NCI-H82 treated with DMSO at 0.1 percent for 48 hours (cell line): ENCODE measurements at regions not wholly inside any gene's neighbourhood (a gene's known extent, or its start where the extent isn't known, plus 50 kb on each side); places are given as distances from the start of the nearest gene placed in this dataset.
"Not testable (repeated sequence)": the region's sequence is repeated elsewhere in the genome, so short reads cannot be mapped to it uniquely, and the experiment has no call there.

Source experiments
- DNase-seq: peaks from one replicate; lab custom pipeline; 2025; ENCODE audit not compliant: unreplicated experiment; lab: John Stamatoyannopoulos, UW

DNA sequence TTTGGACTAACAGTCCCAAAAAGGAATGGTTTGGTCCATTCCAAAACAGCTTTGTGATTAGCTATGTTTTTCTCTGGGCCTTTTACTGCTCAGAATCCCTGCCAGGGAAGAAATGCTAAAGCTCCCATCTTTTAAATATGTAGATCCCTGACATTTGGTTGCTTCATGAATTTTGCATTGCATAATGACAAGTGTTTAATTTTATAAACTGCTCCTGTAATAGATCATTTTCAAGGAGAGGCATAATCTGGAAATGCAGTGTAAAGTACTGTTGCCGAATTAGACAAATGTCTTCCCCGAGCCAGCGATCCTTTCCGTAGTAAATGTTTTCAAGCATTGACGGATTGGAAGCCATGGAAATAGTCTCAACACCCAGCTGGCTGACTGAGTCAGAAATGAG, 291.3 kb upstream of the PRKD1 start:
- no peak for DNase-seq

DNA sequence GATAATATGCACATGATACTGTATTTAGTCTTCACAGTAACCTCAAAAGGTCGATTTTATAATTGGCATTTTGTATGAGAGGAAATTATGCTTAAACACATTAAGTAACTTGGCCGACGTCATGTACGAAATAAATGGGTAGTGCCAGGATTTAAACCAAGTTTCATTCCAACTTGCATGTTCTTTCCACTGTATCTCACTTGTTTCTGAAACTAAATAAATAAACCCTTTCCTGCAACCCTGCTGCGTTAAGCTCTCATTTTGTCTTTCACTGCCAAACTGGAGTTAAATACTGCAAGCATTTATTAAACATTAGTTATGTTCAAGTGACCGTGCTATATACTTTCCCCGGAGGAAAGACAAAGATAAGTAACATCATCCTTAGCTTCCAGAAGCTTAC, 293.9 kb upstream of the PRKD1 start:
- DNase-seq: no peak

DNA sequence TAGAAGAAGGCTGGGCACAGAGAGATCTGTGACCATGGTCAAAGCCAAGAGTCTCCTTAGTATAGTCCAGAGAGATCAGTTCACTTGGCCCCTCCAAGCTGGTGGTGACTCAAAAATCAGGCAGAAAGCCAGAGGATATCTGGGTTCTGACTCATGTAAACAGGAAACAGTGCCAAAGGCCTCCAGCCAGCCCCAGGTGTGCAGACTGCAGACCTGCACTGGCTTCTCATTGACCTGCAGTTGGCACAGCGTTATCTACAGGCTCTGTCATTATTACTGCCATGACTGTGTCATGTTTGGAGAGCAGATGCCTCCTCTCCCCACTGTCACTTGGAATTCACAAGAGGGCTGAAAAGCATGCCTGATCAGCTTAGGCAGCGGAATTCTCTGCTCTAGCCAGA, 295.7 kb upstream of the PRKD1 start:
- DNase-seq: no peak

DNA sequence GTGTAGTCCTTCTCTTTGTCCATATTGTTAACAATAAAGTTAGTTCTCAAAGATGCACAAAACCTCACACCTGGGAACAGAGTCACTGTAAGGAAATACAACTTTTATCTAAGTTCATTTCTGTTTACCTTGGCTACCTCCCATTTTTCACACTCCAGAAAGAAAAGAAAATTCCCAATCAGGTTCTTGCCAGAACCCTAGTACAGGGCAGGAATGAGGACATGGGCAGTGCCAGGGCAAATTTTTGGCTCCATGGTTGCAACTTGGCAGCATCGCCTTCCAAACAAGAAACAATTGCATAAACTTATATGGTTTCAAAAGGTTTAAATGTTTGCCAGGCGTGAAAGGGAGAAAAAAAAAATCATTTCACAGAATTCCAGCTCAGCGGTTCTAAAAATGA, 296.3 kb upstream of the PRKD1 start:
- DNase-seq: no peak

DNA sequence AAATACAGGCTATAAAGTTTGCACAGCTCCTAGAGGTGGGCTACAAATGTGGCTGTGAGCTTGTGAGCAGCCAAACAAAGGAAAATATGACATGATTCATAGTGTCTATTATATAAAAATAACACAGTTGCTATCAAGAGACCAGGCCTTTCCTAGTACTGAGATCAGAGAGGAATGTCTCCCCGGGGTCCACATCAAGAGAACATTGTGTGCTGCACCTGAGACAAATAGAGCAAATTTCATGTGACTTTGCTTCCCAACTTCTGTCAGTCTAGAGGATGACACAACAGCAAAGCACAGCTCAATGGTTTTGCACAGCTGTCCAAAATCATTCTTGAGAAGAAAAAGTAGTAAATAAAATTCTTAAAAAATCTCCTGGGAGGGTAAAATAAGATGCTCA, 297.5 kb upstream of the PRKD1 start:
- DNase-seq: no peak

DNA sequence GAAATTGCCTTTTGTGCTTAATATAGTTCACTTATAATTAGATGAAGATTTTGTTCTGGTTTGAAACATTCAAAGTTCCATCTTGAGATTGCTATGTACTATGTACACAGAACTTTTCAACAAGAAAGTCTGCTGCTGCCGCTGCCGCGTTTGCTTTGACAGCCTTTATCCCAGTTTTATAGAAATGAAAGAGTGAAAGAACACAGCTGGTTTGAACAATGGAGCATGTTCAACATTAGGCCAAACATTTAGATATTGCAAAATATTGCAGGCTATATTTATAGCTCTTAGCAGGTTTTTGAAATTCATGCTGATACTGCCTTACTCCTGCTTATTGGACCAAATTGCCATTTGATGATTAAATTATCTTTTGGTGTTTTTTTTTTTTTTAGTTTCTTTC, 299.8 kb upstream of the PRKD1 start:
- DNase-seq: no peak

DNA sequence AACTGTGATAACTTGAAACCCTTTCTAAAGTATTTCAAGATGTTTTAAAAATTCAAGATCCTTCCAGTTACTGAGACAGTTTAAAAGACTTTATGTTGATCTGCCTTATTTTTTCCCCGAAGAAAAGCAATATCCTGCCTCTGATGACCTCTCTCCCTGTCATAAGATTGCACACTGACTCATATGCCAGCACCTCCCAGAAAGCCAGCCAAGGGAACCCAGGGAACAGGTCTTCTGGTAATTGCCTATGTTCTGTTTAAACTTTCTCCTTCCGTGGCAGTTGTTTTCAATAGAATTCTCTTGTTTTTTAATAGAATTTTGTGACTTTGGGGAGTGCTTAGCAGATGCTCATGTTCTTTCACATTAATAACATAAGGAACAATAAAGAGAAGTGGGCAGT, 300.2 kb upstream of the PRKD1 start:
- no peak for DNase-seq

DNA sequence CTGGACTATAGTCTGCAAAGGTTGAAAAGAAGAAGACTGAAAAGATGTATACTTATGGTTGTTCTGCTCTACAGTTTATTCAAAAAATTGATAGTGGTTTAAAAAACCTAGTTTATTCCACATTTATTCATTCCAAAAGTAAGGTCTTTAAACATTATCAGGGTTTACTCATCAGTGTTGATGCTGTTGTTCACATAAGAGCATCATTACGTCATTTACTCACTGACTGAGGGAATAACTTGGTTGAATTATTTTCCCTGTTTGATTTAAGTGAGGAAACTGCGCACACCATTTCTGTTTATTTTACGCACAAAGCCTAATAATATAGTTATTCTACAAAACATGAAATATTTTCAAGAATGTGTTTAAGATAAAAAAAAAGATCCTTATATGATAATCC, 303.1 kb upstream of the PRKD1 start:
- no peak for DNase-seq

DNA sequence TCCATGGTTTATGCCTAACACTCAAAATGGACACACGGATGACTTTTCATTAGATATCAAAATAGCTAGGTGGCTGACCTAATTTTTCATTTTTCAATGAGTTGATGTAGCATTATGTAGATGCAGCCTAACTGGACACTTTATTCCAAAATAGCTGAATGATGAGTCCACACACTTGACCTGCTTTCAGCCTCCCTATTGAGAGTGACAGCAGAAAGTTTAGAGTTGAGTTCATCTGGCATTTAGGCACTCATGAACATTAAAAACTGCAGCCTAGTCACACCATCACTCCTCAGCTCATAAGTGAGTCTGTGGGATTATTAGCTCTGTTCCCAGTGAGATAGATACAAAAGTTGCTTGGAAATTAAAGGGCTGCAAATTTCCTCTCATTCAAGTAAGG, 307.3 kb upstream of the PRKD1 start:
- no peak for DNase-seq

DNA sequence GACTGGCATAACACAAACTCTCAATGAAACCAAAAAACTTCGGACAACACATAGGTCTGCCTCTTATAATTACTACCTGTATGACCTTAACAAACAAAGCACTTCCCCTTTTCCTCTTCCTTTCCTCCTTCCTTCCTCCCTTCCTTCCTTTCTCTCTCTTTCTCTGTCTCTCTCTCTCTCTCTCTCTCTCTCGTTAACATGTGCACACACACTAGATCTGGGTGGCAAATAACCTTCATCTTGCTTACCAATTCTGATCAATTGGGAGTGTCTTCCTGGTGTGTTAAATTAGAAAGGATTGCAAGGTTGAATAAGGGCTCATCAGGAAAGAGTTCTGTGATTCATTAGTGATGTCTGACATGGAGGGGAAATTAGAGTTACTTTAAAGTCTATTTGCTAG, 307.8 kb upstream of the PRKD1 start:
- no peak for DNase-seq

DNA sequence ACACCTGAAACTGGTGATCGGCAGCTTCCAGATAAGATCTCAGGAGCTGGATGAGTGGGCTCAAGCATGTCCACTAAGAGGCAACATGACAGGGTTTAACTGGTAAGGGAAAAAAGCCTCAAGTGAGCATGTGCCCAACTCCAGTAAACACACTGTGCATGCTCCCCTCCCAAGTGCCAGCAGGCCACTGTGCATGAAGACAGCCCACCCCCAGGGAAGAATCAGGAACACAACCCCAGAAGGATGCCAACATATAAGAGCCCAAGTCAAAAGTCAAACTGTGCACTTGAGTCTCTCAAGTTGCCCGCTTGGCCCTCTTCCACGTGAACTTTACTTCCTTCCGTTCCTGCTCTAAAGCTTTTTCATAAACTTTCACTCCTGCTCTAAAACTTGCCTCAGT, 311.3 kb upstream of the PRKD1 start:
- no peak for DNase-seq

DNA sequence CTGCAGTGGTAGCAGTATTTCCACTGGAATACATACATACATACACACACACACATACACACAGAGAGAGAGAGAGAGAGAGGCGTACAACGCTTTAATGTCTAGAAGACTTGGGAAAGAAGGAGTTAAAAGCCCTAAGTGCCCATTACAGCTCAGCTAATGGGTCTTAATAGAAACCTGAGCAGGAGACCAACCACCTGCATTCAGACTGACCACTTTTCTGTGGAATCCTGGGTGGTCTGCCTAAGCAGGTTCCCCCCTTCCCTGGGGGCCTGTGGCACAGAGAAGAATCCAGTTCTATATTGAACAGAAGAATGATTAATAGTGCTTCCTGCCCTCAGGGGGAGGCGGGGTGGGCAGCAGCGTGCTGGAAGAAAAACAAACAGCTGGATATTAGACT, 312.4 kb upstream of the PRKD1 start:
- no peak for DNase-seq

DNA sequence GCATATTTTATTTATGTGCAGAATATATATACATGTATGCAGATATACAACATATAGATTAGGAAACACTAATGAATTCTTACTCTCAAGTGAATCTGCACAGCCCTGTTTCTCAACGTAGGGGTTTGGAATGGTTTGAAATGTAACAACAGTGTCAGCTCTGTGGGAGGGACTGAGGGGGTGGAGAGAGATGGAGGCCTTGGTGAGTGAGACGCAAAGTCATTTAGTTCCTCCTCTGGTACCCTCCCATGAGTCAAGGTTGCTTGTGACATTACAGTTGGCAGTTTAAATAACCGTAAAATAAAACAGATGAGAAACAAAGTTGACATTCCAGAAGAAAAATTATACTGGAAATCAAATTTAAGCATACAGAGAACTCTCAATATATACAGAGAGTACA, 313.0 kb upstream of the PRKD1 start:
- DNase-seq: no peak

DNA sequence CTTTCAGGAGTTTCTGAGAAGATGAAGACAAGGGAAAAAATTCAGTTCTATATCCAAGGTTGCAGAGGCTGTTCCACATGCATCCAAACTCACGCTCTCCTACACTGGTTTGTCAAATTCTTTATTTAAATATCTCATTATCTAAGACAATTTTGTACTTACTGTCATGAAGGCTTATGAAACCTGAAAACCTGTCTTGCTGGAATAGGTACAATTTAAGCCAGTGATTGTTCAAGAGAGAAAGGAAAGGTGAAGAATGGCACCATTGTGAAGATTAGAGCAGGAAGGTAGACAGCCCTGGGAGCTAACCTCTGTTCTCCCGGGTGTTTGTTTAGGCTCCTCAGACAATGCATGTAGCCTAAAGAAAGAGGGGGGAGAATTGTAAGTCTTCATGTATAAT, 315.1 kb upstream of the PRKD1 start:
- DNase-seq: no peak

DNA sequence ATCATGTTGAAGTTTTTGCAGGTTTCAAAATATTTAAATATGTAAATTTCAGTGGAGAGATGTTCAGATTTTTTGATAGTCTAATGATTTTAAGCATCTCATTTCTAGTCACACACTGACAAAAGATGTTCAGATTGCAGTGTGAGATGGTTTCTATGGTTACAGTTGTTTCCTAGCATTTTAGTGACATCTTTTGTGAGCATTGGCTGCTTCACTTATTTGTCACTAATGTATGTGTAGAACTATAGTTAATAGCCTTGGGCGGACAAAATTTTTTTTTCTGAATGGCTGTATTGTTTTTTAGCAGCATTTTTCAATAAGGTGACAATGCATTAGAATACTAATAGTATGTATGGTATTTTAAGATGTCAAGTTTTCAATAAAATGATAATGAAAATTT, 315.6 kb upstream of the PRKD1 start:
- DNase-seq: no peak

DNA sequence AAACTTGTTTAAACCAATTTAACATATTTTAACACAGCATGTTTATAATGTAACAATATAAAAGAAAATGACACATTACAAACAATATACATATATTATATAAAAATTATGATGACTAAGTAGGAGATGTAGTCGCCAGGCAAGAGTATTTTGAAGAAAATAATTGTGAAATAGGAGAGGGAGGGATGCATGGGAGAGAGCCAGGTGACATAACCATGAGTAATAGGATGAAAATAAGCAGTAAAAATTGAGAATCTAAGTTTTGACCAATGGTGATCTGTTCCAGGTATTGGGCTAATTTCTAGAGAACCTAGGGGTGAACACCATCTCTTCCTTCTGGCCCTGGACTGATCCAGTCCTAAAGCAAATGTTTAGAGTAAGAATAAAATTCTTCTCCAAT, 315.2 kb upstream of the G2E3 start:
- no peak for DNase-seq

DNA sequence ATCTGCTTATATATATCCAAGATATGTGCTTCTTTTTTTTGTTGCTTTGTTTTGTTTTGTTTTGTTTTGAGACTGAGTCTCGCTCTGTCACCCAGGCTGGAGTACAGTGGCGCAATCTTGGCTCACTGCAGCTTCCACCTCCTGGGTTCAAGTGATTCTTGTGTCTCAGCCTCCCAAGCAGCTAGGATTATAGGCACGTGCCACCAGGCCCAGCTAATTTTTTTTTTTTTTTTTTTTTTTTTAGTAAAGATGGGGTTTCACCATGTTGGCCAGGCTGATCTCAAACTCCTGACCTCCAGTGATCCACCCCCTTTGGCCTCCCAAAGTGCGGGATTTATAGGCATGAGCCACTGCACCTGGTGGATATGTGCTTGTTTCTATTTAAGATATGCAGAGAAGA, 314.6 kb upstream of the G2E3 start:
- not testable (repeated sequence) for DNase-seq

DNA sequence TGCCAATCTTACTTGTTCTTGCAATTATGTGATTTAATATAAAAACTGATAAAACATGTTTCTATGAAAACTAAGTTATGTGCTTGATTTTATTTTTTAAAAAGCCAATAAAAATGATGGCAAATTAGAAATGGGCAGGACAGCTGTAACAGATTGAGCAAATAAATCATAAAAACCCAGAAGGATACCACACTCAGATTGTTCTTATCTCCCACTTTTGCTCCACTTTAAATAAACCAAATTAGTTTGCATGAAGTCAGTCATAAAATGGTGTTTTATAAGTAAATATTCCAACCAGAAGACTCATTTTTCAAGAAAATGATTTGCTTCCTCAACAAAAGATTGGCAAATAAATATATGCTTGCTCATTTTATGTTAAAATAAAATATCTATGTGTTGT, 307.9 kb upstream of the G2E3 start:
- no peak for DNase-seq

DNA sequence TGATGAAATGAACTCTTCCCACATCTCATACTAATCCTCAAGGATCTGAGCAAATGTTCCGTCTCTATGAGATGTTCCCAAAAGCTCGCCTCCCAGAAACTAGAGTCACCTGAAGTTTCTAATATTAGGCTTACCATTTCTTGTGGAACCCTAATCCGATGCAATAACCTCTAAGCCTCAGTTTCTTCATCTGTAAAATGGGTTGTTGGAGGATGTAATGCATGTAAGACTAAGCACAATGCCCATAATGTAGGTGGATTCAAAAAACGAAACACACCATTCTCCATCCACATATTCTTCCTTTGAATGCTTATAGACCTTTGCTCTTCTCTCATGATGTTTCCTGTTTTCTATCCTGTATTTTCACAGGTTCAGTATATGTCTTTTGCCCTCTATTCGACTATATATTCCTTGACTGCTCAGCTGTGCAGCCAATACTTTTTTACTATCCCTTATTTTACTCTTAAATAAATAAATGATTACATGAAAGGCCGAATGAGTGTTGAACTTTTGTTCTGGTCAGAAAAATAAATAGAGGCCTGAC, 307.3 kb upstream of the G2E3 start:
- DNase-seq: no peak

DNA sequence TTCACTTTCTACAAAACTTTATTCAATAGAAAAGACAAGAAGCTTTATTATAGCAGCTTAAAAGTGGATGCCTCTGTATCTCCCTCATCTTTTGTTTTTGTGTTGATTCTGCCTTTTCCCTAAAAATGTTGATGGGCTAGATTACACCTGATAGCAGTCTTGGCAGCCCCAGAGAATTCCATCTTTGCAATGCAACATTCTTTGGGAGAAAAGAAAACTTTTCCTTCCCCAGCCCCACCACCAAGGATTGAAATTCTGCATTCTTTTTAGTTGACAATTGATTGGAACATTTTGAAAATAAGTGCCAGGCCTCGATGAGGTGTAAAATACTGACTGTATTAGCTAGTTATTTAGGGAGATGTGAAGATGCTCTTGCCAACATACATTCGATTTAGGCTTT, 306.8 kb upstream of the G2E3 start:
- no peak for DNase-seq

DNA sequence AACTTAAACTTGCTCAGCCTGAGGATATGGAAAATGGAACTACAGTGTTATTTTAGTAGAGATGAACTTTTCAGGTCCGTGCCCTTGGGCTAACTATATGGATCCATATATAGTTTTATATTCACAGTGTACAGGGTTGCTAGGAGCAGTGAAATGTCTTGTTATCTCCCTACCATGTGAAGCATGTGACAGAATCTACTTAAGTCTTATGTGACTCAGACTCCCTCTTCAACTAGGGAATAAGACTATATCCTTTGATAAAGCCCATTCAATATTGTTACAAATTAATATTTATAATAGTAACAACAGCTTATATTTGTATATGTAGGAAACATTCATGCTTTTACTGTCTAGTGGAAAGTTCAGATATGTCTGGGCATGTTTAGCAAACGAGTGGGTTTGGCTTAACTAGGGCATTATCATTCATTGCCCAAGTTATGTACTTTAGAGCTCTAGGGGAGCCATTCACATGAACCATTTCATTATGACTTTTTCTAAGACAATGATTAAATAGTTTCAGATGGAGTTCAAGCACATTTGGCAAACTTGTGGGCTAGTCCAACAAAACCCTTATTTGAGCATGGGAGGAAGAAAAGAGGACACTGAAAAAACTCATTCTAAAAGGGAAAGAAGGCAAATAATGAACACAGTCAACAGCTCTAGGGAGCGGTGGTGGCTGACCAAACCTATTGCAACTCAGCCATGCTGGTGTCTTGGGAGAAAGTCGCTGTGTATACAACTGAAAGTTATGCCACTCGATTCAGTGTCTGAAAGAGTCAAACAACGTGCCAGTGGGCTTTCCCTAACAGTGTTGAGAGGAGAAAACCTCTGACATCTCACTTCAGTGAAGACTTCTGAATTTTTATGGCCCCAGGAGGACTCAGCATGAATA, 305.9 kb upstream of the G2E3 start:
- DNase-seq: no peak

DNA sequence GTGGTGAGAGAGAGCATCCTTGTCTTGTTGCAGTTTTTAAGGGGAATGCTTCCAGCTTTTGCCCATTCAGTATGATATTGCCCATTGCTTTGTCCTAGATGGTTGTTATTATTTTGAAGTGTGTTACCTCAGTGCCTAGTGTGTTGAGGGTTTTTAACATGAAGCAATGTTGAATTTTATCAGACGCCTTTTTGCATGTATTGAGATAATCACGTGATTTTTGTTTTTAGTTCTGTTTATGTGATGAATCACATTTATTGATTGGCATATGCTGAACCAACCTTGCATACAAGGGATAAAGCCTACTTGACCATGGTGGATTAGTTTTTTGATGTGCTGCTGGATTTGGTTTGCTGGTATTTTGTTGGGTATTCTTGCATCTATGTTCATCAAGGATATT, 302.3 kb upstream of the G2E3 start:
- no peak for DNase-seq
